ENCODE measurements at regions not wholly inside any gene's neighbourhood (a gene's known extent, or its start where the extent isn't known, plus 50 kb on each side); places are given as distances from the start of the nearest gene placed in this dataset.

- TF ChIP-seq CTCF (IDR thresholded peaks at IDR 0.05), result no peak
- no peak for TF ChIP-seq POLR2A (IDR thresholded peaks at IDR 0.05)
Observed at GRCh38 chr2:176432434-176432833, 163.2 kb downstream of the MTX2 start.

Measured in Peyer's patch (tissue), 4 donors.